Vagina (tissue), 2 donors: ENCODE measurements at regions not wholly inside any gene's neighbourhood (a gene's known extent, or its start where the extent isn't known, plus 50 kb on each side); places are given as distances from the start of the nearest gene placed in this dataset.

Source experiments
- CTCF ChIP-seq, 3 experiments: fragments of 450-650 bp in 2 of 3; fragments of 200-600 bp in 1 of 3; sonication (generic) in 1 of 3; IDR thresholded peaks; one replicate each; pipeline ENCODE4 v1.5.1; 2017 to 2019; ENCODE audit warnings: antibody characterized with exemption in 3 of 3, mild to moderate bottlenecking in 2 of 3, moderate library complexity in 2 of 3
- POLR2A ChIP-seq, 2 donors: fragments of 450-650 bp; IDR thresholded peaks; one replicate each; pipeline ENCODE4 v1.6.1; 2017; ENCODE audit warnings: antibody characterized with exemption in 2 of 2, mild to moderate bottlenecking in 2 of 2, moderate library complexity in 2 of 2

- TF ChIP-seq CTCF (IDR thresholded peaks at IDR 0.05) (no peak), POLR2A (IDR thresholded peaks at IDR 0.05) (no peak)
Measured at GRCh38 chr22:47291565-47292495, 529.4 kb downstream of the TBC1D22A start.
